CD4-positive, alpha-beta T cell treated with Interleukin-17A for 4 hours (primary cell): ENCODE measurements at regions not wholly inside any gene's neighbourhood (a gene's known extent, or its start where the extent isn't known, plus 50 kb on each side); places are given as distances from the start of the nearest gene placed in this dataset.

ENCODE experiments used
- DNase-seq: peaks from one replicate; pipeline ENCODE4 v3.0.0-alpha.2; 2020; ENCODE audit warnings: mixed read lengths

GRCh38 chr6:18335948-18336347, 51.2 kb upstream of the RNF144B start:
- no peak for DNase-seq

- DNase-seq, result no peak
These were observed 52.9 kb upstream of the RNF144B start for GRCh38 chr6:18334251-18334650.

- no peak for DNase-seq
These were observed 56.5 kb upstream of the RNF144B start for GRCh38 chr6:18330548-18331081.

GRCh38 chr6:18329776-18330175, 57.4 kb upstream of the RNF144B start:
- DNase-seq, result no peak

GRCh38 chr6:18328540-18328939, 58.6 kb upstream of the RNF144B start:
- no peak for DNase-seq

GRCh38 chr6:18328070-18328469, 59.1 kb upstream of the RNF144B start:
- no peak for DNase-seq

- no peak for DNase-seq
These were observed 59.5 kb upstream of the RNF144B start for GRCh38 chr6:18327626-18328025.

- DNase-seq, result no peak
These were observed 60.2 kb upstream of the RNF144B start for GRCh38 chr6:18326980-18327379.

GRCh38 chr6:18326001-18326400, 61.1 kb upstream of the RNF144B start:
- DNase-seq, result no peak

- no peak for DNase-seq
These were observed 60.3 kb upstream of the DEK start for GRCh38 chr6:18324706-18325042.

- DNase-seq, result peak; percentile 24
These were observed 59.8 kb upstream of the DEK start for GRCh38 chr6:18323935-18324705.

GRCh38 chr6:18317850-18318249, 53.5 kb upstream of the DEK start:
- DNase-seq, result no peak

GRCh38 chr6:18314317-18314997, 50.1 kb upstream of the DEK start:
- DNase-seq, result no peak
